ENCODE measurements at regions not wholly inside any gene's neighbourhood (a gene's known extent, or its start where the extent isn't known, plus 50 kb on each side); places are given as distances from the start of the nearest gene placed in this dataset.
A peak's percentile ranks its signal among the peaks of the same experiment; 100 is the strongest.

DNA sequence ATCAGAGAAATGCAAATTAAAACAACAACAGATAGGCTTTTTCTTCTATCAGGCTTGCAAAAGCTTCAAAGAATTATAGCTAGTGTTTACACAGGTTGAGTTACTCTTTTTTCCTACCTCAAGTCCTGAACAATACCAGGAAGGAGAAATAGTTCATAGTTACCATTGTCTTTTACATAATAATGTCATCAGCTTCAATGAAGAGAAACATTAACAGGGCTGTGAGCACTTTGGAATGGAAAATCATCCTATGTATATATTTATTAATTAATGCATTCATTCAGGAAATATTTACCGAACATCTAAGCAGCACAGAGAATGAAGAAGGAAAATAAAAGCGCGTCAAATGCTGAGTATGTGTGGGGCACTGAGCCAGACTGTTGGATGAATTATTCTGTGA is 197.3 kb downstream of the ZBTB18 start:
- Histone ChIP-seq H3K4me1 (ENCODE audit: control insufficient read depth in 2 of 2, insufficient read depth in 1 of 2, low read depth in 1 of 2, low read length in 2 of 2) (peaks cover 0 to 1% of the 10 kb centered on the region in 2 donors), H3K4me2 (ENCODE audit: insufficient read depth, low read length, poor library complexity, severe bottlenecking) (no peak overlapping the region), H3K18ac (ENCODE audit: low read length) (no peak overlapping the region), H3K79me1 (ENCODE audit: low read depth, low read length) (no peaks in the 10 kb centered on the region), H2BK120ac (ENCODE audit: low read depth, low read length) (no peak overlapping the region), H3K27me3 (ENCODE audit: control insufficient read depth in 3 of 3, insufficient read depth in 3 of 3, low read depth in 1 of 3, low read length in 3 of 3) (no peaks in the 10 kb centered on the region), H3K36me3 (replicated peaks in 1 of 2; ENCODE audit: control insufficient read depth in 2 of 2, insufficient read depth in 2 of 2, low read length in 2 of 2) (no peaks in the 10 kb centered on the region), H3K9me3 (replicated peaks in 1 of 2; ENCODE audit: control insufficient read depth in 2 of 2, insufficient read depth in 1 of 2, low read depth in 1 of 2, low read length in 2 of 2) (peaks cover 0 to 2% of the 10 kb centered on the region in 2 donors), H2AFZ (ENCODE audit: low read length) (no peak overlapping the region), H2BK12ac (ENCODE audit: low read length) (no peak overlapping the region), H2BK15ac (ENCODE audit: low read length) (no peak overlapping the region), H3K14ac (ENCODE audit: low read length) (no peak overlapping the region), H3K23ac (ENCODE audit: low read depth, low read length, poor library complexity) (no peak overlapping the region), H3K27ac (replicated peaks; ENCODE audit: low read length) (no peak overlapping the region), H2BK5ac (ENCODE audit: low read length) (no peak overlapping the region), H3K9ac (ENCODE audit: low read depth, low read length, poor library complexity) (no peak overlapping the region), H4K91ac (ENCODE audit: low read depth, low read length, poor library complexity) (no peak overlapping the region), H2AK5ac (ENCODE audit: low read depth, low read length) (no peak overlapping the region), H4K8ac (ENCODE audit: low read depth, low read length) (no peak overlapping the region), H3K4ac (ENCODE audit: low read length) (no peak overlapping the region), H3K4me3 (ENCODE audit: low read length in 2 of 2) (no peak overlapping the region)
- DNase-seq (ENCODE audit: low spot score) = no peak
- WGBS, 2 donors (ENCODE audit: extremely low coverage in 2 of 2, insufficient read length in 2 of 2, insufficient replicate concordance in 1 of 2) = no CpG with 5 or more reads among the region's 3 CpGs

DNA sequence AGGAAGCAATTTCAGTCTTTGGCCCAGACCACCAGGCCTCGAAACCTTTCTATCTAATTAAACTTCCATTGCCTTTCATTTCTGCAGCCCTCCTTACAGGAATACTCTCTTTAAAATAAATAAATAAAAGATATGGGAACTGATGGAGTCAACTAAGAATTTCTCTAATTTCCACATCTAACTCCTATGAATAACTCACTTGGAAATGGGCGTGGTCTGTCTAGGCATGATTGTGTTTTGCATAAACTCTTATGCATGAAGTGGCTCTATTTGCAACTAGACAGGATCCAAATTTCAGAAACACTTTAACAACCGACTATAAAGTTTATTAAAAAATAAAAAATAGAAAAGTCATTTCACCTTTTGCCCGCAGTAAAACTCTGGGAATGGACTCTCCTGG is 199.5 kb downstream of the ADSS2 start:
- Histone ChIP-seq H3K9me3 (replicated peaks in 1 of 2; ENCODE audit: control insufficient read depth in 2 of 2, insufficient read depth in 1 of 2, low read depth in 1 of 2, low read length in 2 of 2) (peaks cover 0 to 2% of the 10 kb centered on the region in 2 donors), H3K36me3 (replicated peaks in 1 of 2; ENCODE audit: control insufficient read depth in 2 of 2, insufficient read depth in 2 of 2, low read length in 2 of 2) (no peaks in the 10 kb centered on the region), H3K14ac (ENCODE audit: low read length) (no peak overlapping the region), H3K27ac (replicated peaks; ENCODE audit: low read length) (no peak overlapping the region), H2BK120ac (ENCODE audit: low read depth, low read length) (no peak overlapping the region), H3K27me3 (ENCODE audit: control insufficient read depth in 3 of 3, insufficient read depth in 3 of 3, low read depth in 1 of 3, low read length in 3 of 3) (no peaks in the 10 kb centered on the region), H3K9ac (ENCODE audit: low read depth, low read length, poor library complexity) (no peak overlapping the region), H2BK5ac (ENCODE audit: low read length) (no peak overlapping the region), H3K18ac (ENCODE audit: low read length) (peak overlapping the region; percentile 55), H4K8ac (ENCODE audit: low read depth, low read length) (no peak overlapping the region), H2AFZ (ENCODE audit: low read length) (no peak overlapping the region), H3K4ac (ENCODE audit: low read length) (no peak overlapping the region), H3K23ac (ENCODE audit: low read depth, low read length, poor library complexity) (no peak overlapping the region), H2AK5ac (ENCODE audit: low read depth, low read length) (no peak overlapping the region), H2BK15ac (ENCODE audit: low read length) (no peak overlapping the region), H3K4me3 (ENCODE audit: low read length in 2 of 2) (no peak overlapping the region), H4K91ac (ENCODE audit: low read depth, low read length, poor library complexity) (no peak overlapping the region), H2BK12ac (ENCODE audit: low read length) (no peak overlapping the region), H3K79me1 (ENCODE audit: low read depth, low read length) (no peaks in the 10 kb centered on the region), H3K4me2 (ENCODE audit: insufficient read depth, low read length, poor library complexity, severe bottlenecking) (no peak overlapping the region), H3K4me1 (ENCODE audit: control insufficient read depth in 2 of 2, insufficient read depth in 1 of 2, low read depth in 1 of 2, low read length in 2 of 2) (peaks cover 0 to 3% of the 10 kb centered on the region in 2 donors)
- DNase-seq (ENCODE audit: low spot score) = no peak
- WGBS, 2 donors (ENCODE audit: extremely low coverage in 2 of 2, insufficient read length in 2 of 2, insufficient replicate concordance in 1 of 2) = no CpG with 5 or more reads among the region's 4 CpGs

DNA sequence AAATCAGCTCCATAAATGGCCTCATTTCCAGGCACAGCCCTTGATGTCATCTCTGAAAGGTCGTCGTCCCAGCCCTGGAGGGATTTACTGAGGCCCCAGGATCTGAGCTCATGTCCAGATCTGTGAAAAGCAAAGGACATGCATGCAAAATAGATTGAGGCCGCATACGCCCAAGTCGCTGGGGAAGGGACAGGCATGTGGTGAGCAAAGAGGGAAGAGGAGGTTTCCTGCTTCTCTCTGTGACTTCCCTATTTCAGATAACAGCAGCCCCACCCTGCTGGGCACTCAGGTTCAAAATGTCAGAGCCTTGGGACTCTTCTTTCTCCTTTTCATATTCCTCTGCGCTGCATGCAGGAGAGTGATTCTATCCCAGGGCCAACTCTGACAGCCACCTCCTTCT is 197.2 kb downstream of the ADSS2 start:
- H3K23ac ChIP-seq (ENCODE audit: low read depth, low read length, poor library complexity) = no peak overlapping the region
- no peak overlapping the region for H3K9ac ChIP-seq (ENCODE audit: low read depth, low read length, poor library complexity)
- H2AK5ac ChIP-seq (ENCODE audit: low read depth, low read length) = no peak overlapping the region

GRCh38 chr1:244255426-244255965 is 196.2 kb downstream of the ADSS2 start:
- H3K9ac ChIP-seq (ENCODE audit: low read depth, low read length, poor library complexity) = no peak overlapping the region
- no peaks in the 10 kb centered on the region for H3K27me3 ChIP-seq (ENCODE audit: control insufficient read depth in 3 of 3, insufficient read depth in 3 of 3, low read depth in 1 of 3, low read length in 3 of 3)
- H3K4ac ChIP-seq (ENCODE audit: low read length) = no peak overlapping the region
- peaks cover 0 to 3% of the 10 kb centered on the region in 2 donors for H3K9me3 ChIP-seq (replicated peaks in 1 of 2; ENCODE audit: control insufficient read depth in 2 of 2, insufficient read depth in 1 of 2, low read depth in 1 of 2, low read length in 2 of 2)
- H3K27ac ChIP-seq (replicated peaks; ENCODE audit: low read length) = no peak overlapping the region
- H2BK5ac ChIP-seq (ENCODE audit: low read length) = no peak overlapping the region
- H3K36me3 ChIP-seq (replicated peaks in 1 of 2; ENCODE audit: control insufficient read depth in 2 of 2, insufficient read depth in 2 of 2, low read length in 2 of 2) = no peaks in the 10 kb centered on the region
- no peaks in the 10 kb centered on the region for H3K79me1 ChIP-seq (ENCODE audit: low read depth, low read length)
- H3K4me1 ChIP-seq (ENCODE audit: control insufficient read depth in 2 of 2, insufficient read depth in 1 of 2, low read depth in 1 of 2, low read length in 2 of 2) = peaks cover 0 to 2% of the 10 kb centered on the region in 2 donors
- no peak overlapping the region for H4K8ac ChIP-seq (ENCODE audit: low read depth, low read length)
- DNase-seq (ENCODE audit: low spot score) = no peak
- H3K18ac ChIP-seq (ENCODE audit: low read length) = no peak overlapping the region
- no peak overlapping the region for H3K4me3 ChIP-seq (ENCODE audit: low read length in 2 of 2)
- H3K4me2 ChIP-seq (ENCODE audit: insufficient read depth, low read length, poor library complexity, severe bottlenecking) = no peak overlapping the region
- H3K23ac ChIP-seq (ENCODE audit: low read depth, low read length, poor library complexity) = no peak overlapping the region
- no peak overlapping the region for H4K91ac ChIP-seq (ENCODE audit: low read depth, low read length, poor library complexity)
- WGBS, 2 donors (ENCODE audit: extremely low coverage in 2 of 2, insufficient read length in 2 of 2, insufficient replicate concordance in 1 of 2) = no CpG with 5 or more reads among the region's 5 CpGs
- H2AFZ ChIP-seq (ENCODE audit: low read length) = no peak overlapping the region
- H2BK120ac ChIP-seq (ENCODE audit: low read depth, low read length) = no peak overlapping the region
- no peak overlapping the region for H3K14ac ChIP-seq (ENCODE audit: low read length)
- no peak overlapping the region for H2BK15ac ChIP-seq (ENCODE audit: low read length)
- peak overlapping the region; percentile 2 for H2AK5ac ChIP-seq (ENCODE audit: low read depth, low read length)
- no peak overlapping the region for H2BK12ac ChIP-seq (ENCODE audit: low read length)

More for the DNA sequence above, 197.2 kb downstream of the ADSS2 start:
- H3K4me1 ChIP-seq (ENCODE audit: control insufficient read depth in 2 of 2, insufficient read depth in 1 of 2, low read depth in 1 of 2, low read length in 2 of 2) = peaks cover 0 to 2% of the 10 kb centered on the region in 2 donors
- H4K8ac ChIP-seq (ENCODE audit: low read depth, low read length) = no peak overlapping the region
- no peak overlapping the region for H2BK120ac ChIP-seq (ENCODE audit: low read depth, low read length)
- H3K18ac ChIP-seq (ENCODE audit: low read length) = no peak overlapping the region
- H3K9me3 ChIP-seq (replicated peaks in 1 of 2; ENCODE audit: control insufficient read depth in 2 of 2, insufficient read depth in 1 of 2, low read depth in 1 of 2, low read length in 2 of 2) = peaks cover 0 to 3% of the 10 kb centered on the region in 2 donors
- no peaks in the 10 kb centered on the region for H3K27me3 ChIP-seq (ENCODE audit: control insufficient read depth in 3 of 3, insufficient read depth in 3 of 3, low read depth in 1 of 3, low read length in 3 of 3)
- no peaks in the 10 kb centered on the region for H3K36me3 ChIP-seq (replicated peaks in 1 of 2; ENCODE audit: control insufficient read depth in 2 of 2, insufficient read depth in 2 of 2, low read length in 2 of 2)
- H3K4me2 ChIP-seq (ENCODE audit: insufficient read depth, low read length, poor library complexity, severe bottlenecking) = no peak overlapping the region
- DNase-seq (ENCODE audit: low spot score) = no peak
- H3K4ac ChIP-seq (ENCODE audit: low read length) = no peak overlapping the region
- no peak overlapping the region for H4K91ac ChIP-seq (ENCODE audit: low read depth, low read length, poor library complexity)
- H2BK12ac ChIP-seq (ENCODE audit: low read length) = no peak overlapping the region
- peak overlapping the region; percentile 22 for H2AFZ ChIP-seq (ENCODE audit: low read length)
- no peak overlapping the region for H3K4me3 ChIP-seq (ENCODE audit: low read length in 2 of 2)
- H3K14ac ChIP-seq (ENCODE audit: low read length) = no peak overlapping the region
- no CpG with 5 or more reads among the region's 6 CpGs for whole genome bisulfite sequencing, 2 donors (ENCODE audit: extremely low coverage in 2 of 2, insufficient read length in 2 of 2, insufficient replicate concordance in 1 of 2)
- H2BK15ac ChIP-seq (ENCODE audit: low read length) = no peak overlapping the region
- H2BK5ac ChIP-seq (ENCODE audit: low read length) = no peak overlapping the region
- no peak overlapping the region for H3K27ac ChIP-seq (replicated peaks; ENCODE audit: low read length)
- no peaks in the 10 kb centered on the region for H3K79me1 ChIP-seq (ENCODE audit: low read depth, low read length)
